AML-193 (cell line): ENCODE measurements at regions not wholly inside any gene's neighbourhood (a gene's known extent, or its start where the extent isn't known, plus 50 kb on each side); places are given as distances from the start of the nearest gene placed in this dataset.
A peak's percentile ranks its signal among the peaks of the same experiment; 100 is the strongest.
"Not testable (repeated sequence)": the region's sequence is repeated elsewhere in the genome, so short reads cannot be mapped to it uniquely, and the experiment has no call there.

Experiments used
- DNase-seq, 2 experiments: peaks; one replicate each; lab custom pipeline; 2025; lab: John Stamatoyannopoulos, UW

DNA sequence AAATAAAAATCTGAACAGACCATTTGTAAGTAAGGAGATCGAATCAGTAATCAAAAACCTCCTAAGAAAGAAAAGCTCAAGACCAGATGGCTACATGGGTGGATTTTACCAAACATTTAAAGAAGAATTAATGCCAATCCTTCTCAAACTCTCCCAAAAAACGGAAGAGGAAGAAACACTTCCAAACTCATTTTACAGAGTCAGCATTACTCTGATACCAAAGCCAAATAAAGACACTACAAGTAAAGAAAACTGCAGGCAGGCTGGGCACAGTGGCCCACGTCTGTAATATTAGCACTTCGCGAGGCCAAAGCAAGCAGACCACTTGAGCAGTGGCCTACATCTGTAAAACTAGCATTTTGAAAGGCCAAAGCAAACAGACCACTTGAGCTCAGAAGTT lies 159.8 kb downstream of the DPY19L2 start:
- DNase-seq = no peak

DNA sequence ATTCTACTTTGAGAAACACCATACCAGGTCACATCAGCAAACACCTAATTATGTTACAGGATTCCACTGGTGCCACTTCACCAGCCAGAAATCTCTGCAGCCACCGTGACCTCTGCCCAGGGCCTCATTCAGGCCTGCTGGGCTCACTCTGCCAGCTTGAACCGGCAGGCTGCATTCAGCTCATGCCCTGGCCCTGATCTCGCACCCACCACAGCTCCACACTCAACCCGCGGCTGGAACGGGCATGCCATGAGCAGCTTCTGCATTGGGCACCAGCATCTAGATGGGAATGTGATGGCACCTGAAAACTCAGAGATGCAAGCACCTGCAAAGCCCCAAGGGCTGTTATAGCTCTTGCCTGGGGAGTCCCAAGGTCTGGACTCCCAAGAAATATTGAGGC lies 168.7 kb downstream of the DPY19L2 start:
- DNase-seq = no peak

DNA sequence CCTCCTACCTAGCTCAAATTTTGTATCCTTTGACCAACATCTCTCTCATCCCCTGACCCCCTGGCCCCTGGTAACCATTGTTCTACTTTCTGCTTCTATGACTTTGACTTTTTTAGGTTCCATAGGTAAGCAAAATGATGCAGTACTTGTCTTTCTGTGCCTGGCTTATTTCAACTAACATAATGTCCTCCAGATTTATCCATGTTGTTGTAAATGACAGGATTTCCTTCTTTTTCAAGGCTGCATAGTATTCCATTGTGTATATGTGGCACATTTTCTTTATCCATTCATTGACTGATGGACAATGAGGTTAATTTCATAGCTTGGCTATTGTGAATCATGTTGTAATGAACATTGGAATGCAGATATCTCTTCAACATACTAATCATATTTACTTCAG lies 170.1 kb downstream of the DPY19L2 start:
- DNase-seq = no peak

DNA sequence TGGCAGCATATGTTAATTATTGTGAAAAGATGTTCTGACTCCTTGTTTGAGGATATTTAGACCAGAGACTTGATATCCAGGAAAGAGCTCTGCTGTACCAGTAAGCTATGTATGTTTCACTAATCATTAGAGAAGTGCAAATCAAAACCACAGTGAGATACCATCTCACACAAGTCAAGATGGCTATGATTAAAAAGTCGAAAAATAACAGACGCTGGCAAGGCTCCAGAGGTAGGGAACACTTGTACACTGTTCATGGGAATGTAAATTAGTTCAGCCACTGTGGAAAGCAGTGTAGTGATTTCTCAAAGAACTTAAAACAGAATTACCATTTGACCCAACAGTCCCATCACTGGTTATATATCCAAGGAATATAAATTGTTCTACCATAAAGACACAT lies 171.6 kb downstream of the DPY19L2 start:
- no peak for DNase-seq

DNA sequence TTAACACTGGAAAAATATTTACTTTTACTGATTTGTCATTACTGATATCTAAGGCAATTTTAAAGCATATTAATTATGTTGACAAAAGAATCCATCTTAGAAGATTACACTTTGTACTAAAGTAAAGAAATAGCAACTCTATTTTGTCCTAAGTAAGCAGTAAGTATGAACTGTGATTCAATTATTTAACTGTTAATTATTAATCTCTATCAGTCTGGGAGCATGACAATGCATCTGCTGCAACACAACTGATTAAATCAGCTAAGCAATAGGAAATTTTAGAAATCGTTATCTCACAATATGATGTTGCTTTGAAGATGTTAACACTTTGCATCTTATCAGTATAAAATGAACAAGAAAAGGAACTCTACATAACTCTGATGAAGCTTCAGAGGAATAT lies 172.3 kb downstream of the DPY19L2 start:
- no peak for DNase-seq

DNA sequence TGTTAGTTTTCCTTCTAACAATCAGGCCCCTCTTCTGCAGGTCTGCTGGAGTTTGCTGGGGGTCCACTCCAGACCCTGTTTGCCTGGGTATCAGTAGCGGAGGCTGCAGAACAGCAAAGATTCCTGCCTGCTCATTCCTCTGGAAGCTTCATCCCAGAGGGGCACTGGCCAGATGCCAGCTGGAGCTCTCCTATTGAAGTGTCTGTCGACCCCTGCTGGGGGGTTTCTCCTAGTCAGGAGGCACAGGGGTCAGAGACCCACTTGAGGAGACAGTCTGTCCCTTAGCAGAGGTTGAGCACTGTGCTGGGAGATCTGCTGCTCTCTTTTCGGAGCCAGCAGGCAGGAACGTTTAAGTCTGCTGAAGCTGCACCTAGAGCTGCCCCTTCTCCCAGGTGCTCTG lies 174.9 kb downstream of the DPY19L2 start:
- not testable (repeated sequence) for DNase-seq

DNA sequence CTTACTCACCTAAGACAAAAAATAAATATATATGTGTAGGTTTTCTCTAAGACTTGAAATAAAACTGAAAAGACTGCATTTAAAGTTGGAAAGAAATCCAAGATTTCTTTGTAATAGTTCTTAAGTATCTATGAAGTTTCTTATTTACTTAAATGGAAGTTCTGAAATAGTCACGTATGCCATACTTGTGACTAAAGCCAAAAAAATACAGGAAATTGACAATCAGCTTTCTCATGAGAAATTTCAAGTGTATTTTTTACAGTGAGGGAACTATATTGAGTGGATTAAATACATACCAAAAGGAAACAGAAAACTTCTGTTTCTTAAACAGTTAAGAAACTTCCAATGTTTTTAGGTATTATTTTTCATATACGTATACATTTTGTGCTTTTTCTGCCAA lies 188.1 kb downstream of the DPY19L2 start:
- DNase-seq = no peak

DNA sequence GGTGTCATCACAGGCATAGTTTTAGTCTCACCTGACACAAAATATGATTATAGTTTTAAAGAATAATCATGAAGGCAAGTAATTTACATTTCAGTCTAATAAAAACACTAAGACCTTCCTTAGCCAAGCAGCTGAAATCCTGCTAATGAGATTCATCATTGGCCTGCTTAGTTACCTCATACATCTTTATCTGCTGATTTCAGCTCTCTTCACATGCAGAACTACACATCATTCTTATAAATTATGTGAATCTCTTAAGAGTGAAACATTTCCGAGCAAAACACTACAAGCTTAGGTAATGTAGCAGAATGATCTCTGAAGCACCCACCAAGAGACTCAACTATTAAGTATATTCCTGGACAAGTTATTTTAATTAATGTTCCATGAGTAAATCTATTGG lies 198.1 kb downstream of the DPY19L2 start:
- no peak for DNase-seq

DNA sequence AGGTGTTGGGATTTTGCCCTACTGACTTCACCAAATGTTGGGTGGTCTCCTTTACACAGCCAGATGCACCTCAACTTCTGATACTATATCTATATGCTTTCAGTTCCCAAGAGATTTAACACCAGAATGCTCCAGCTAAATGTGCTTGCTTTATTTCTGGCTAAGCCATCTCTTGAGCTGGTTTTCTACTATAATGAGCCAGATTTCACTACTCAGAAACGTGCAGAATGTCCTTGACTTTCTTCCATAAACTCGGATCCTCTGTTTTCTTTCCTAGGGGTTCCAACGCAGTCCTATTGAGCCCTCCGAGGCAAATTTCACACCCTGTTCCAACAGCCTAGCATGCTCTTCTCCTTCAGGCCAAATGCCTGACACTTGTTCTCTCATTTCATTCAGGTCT lies 200.3 kb downstream of the DPY19L2 start:
- no peak for DNase-seq

DNA sequence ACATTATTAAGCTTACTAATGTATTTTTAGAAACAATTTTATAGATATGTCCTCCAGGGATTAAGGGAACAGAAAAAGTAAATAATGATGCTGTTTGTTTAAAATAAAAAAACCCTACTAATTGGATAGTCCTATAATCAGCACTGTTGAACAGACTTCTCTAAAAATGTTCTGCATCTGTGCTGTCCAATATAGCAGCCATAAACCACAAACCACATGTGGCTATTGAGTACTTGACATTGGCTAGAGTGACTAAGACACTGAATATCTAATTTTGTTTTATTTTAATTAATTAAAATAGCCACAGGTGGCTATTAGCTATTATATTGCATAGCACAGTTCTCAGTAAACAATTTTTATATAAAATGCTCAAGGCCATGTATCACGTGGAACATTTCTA lies 210.4 kb downstream of the DPY19L2 start:
- DNase-seq = no peak

DNA sequence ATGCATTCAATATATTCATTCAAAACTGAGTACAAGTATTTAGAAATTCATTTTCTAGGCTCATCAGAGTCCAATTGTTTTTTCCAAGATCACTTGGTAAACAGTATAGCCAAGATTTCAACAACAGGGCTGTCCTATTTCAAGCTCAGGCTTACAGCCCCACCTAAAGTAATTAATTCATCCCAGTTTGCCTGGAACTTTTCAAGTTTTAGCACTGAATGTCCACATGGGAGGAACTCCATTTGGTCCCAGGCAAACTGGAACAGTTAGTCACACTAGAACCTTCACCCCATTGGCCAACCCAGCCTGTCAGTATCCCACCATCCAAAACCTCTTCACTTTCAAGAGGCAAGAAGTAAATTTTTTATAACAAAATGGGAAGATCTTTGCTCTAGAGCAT lies 210.9 kb downstream of the DPY19L2 start:
- DNase-seq = no peak

DNA sequence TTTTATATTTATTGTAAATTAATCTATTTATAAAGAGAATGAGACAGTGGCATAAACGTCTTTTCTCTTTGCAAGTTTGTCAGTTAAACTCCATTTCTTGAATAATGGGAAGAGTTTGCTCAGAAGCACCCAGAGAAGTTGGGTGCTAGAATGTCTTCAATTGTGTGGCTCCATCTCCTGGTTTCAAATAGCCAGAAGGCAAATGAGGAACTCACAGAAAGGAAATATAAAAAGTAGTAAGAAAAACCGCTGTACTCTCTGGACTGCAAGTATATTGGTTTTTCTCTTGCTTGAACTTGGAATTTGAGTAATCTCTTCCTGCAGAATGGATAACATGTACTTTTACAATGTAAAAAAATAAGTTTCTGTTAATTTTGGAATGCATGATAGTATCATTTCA lies 217.5 kb downstream of the DPY19L2 start:
- no peak for DNase-seq

DNA sequence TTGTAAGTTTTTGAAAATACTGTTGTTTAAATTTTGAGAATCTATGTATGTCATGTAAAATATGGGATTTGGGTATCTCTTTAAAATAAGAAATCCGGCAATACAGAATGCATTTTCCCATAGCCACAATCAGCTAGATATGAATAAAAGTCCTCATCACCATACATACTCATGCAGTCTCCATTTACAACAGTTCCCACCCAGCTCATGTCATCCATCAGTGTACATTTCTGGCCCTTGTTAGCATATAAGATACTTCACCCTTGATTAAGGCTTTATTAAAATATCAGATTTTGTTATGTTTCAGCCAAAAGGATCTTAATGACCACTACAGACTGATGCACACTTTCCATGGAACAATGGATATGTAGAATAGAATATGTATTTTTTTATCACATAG lies 218.0 kb downstream of the DPY19L2 start:
- no peak for DNase-seq

DNA sequence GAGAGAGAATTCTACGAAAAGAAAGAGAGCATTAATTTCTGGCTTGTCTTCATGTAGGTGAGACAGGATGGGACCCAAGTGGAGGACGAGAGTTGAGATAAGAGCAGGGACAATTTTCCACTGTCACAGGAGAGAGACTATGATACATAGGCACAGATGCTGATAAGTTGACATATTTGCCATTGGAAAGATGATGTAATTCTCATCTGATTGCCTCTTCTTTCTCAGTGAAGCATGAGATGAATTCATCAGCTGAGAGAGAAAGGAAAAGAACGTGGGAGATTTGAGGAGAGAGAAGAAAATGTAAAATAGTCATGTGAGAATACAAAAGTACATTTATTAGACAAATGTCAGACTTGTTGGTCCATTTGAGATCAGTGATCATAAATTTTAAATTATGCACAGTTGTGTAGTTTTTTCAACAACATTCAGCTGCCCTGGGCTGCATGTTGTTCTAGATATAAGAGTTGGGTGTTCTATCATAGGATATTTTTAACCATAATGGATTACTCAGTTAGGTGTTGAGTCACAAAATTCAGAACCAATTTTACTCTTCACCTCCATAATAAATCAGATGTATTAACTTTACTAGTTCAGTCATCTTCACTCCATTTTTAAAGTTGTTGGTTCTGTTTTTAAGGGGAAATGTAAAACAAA lies 222.9 kb downstream of the DPY19L2 start:
- DNase-seq = no peak

DNA sequence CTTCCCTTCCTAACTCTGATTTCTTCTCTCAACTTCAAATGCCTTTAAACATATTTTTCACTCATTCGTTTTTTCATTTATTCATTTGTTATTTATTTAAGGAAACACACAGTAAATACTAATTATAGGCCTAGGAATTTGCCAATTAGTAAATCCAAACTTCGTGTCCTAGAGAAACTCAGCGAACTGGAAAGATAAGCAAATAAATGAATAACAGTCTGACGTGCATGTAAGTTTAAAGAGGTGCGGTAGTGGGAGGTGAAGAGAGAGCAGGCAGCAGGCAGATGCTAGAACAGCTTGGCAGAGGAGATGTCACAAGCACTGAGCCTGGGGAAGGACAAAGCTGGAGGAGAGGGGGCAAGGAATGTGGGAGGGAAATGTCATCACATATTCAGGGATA lies 228.2 kb downstream of the DPY19L2 start:
- DNase-seq = no peak

DNA sequence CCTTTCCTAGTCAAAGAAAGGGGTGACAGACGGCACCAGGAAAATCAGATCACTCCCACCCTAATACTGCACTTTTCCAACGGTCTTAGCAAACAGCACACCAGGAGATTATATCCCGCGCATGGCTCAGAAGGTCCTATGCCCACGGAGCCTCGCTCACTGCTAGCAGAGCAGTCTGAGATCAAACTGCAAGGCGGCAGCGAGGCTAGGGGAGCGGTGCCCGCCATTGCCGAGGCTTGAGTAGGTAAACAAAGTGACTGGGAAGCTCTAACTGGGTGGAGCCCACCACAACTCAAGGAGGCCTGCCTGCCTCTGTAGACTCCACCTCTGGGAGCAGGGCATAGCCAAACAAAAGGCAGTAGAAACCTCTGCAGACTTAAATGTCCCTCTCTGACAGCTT lies 233.9 kb downstream of the DPY19L2 start:
- DNase-seq = not testable (repeated sequence)

DNA sequence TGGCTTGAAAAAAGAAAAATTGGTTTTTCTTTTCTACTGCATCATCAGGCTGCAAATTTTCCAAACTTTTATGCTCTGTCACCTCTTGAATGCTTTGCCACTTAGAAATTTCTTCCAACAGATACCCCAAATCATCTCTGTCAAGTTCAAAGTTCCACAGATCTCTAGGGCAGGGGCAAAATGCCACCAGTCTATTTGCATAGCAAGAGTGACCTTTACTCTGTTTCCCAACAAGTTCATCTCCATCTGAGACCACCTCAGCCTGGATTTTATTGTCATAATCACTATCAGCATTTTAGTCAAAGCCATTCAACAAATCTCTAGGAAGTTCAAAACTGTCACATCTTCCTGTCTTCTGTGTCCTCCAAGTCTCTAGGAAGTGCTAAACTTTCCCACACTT lies 240.3 kb downstream of the DPY19L2 start:
- DNase-seq = not testable (repeated sequence)

DNA sequence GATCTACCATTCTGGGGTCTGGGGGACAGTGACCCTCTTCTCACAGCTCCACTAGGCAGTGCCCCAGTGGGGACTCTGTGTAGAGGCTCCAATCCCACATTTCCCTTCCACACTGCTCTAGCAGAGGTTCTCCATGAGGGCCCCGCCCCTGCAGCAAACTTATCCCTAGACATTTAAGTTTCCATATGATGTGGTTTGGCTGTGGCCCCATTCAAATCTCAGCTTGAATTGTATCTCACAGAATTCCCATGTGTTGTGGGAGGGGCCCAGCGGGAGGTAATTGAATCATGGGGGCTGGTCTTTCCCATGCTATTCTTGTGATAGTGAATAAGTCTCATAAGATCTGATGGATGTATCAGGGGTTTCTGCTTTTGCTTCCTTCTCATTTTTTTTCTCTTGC lies 241.3 kb downstream of the DPY19L2 start:
- DNase-seq = not testable (repeated sequence)

DNA sequence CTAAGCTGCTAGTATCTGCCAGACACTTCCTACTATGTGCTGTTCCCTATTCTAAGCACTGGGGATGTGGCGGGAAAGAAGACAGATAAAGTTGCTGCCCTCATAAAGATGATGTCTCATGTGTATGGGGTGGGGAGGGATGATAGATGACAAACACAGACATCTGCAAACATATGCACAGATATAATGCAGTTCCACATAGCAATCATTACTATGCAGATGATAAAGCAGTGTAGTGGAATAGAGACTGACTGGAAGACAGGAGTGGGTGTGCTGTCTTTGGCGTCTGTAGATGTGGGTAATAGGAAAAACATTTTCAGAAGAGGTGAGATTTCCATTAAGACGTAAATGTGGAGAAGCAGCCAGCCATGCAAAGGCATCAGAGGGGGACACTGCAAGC lies 243.6 kb downstream of the DPY19L2 start:
- DNase-seq = no peak

DNA sequence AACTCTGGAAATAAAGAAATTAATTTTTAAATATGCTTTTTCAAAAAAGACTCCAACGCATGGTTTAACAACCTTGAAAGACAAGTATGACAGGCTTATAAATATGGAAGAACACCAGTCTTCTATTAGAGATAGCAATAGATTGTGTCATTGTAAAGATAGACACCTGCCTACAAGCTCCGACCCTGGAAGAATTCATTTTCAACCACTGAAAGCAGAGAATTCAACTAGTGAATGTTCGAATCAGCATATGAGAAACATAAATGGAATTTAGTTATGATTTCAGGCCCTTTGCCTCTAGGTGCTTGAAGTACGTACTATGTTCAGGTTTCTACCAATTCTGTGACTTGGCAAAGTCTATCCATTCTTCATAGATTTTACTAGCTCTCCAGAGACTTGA lies 244.5 kb downstream of the DPY19L2 start:
- DNase-seq = no peak

DNA sequence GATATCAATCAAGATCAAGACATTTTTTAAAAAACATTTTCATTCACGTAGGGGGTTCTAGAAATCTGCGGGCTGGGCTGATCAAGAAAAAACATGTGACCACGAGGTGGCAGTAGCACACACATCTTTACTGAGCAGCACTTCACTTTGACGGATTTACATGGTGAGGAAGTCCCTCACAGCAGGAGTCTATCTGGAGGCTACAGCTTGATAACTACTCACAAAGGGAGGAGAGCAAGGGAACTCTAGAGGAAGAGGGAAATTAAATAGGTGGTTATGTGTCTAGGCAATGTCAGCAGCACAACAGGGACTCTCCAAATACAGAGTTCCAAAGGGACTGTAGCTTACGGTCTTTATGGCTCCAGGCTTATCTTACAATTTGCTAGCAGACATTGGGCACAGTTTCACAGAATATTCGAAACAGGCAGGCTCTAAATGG lies 248.1 kb downstream of the DPY19L2 start:
- peak; percentile 68 to 69 for DNase-seq

DNA sequence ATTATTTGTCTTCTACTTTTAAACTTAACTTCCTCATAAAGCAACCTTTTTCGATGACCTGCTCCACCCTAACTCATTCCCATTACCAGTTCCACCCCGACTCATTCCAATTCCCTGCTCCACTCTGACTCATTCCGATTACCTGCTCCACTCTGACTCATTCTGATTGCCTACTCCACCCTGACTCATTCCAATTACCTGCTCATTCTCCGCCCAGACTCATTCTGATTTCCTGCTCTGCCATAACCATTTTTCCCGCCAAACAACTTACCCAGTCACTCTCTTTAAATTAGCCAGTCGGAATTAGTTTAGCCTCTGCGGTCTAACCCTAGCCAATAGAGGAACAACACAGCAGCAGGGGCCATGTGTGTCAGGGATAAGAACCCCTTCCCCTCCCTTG lies 249.1 kb downstream of the DPY19L2 start:
- no peak for DNase-seq

DNA sequence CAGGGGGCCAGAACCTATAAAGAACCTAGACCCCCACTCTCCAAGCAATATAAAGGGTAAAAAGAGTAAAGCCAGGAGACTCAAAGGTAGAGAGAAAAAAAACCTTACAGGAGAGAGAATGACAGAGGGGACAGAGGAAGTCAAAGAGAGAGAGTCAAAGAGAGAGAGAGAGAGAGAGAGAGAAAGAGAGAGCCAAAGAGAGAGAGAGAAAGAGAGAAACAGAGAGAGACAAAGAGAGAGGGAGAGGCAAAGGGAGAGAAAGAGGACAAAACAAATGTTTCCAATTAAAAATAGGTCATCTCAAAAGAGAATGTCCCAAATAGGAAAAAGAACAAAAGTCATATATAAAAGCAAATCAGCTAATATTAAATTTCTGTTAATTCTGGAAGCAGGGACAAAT lies 251.5 kb downstream of the DPY19L2 start:
- DNase-seq = no peak

DNA sequence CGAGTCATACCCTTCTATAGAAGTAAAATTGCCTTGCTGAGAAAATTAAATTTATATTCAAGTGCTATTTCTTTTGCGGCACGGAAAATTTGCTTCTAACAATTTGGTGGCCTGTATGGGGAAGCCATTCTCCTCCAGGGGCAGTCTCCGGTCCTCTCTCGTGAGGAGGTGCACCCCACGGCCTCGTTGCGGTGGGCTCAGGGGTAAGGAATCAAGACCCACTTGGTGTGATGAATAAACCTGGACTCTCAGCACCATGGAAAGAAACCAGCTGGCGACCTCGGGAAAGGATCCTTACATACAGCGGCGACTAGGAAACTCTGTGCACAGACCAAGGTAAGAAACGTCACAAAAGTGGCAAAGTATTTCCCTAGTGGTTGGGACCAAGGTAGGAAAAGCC lies 252.9 kb downstream of the DPY19L2 start:
- no peak for DNase-seq

DNA sequence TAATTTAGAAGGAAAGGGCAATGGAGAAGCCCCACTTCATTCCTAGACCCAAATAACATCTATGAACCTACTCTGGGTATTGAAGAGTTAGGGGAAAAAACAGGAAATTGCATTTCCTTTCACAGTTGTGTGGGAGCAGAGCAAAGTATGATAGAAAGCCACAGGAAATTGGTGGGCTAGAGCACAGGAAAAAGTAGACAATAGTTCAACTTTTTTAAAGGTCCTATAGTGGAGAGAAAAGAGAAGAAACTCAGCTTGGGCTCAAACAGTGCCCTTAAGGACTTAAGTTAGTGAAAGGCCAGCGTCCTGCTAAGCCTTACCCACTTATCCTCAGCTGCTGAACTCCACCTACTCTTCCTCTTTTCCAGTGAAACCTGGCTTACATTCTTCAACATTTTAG lies 258.1 kb downstream of the DPY19L2 start:
- DNase-seq = peak; percentile 36 to 60
